Fibroblast of lung (primary cell): ENCODE measurements at regions not wholly inside any gene's neighbourhood (a gene's known extent, or its start where the extent isn't known, plus 50 kb on each side); places are given as distances from the start of the nearest gene placed in this dataset.

Experiments
- DNase-seq, 2 donors: peaks; one replicate each; pipeline versions ENCODE4 v3.0.0 to v3.0.0-alpha.2; 2010; ENCODE audit warnings: low read depth in 2 of 2
- H2AFZ ChIP-seq: 2 replicates; pipeline ENCODE4 v1.5.1; 2012; ENCODE audit warnings: low read length, control low read depth, inconsistent platforms
- H3K27ac ChIP-seq: 2 replicates; pipeline ENCODE4 v1.5.1; 2011; ENCODE audit warnings: low read length, control low read depth; ENCODE audit not compliant: insufficient read depth
- H3K27me3 ChIP-seq: 2 replicates; pipeline ENCODE4 v1.5.1; 2011; ENCODE audit warnings: mild to moderate bottlenecking, low read length; ENCODE audit not compliant: control insufficient read depth, insufficient read depth
- H3K36me3 ChIP-seq: 2 replicates; pipeline ENCODE4 v1.5.1; 2011; ENCODE audit warnings: low read length; ENCODE audit not compliant: control insufficient read depth, insufficient read depth
- H3K4me1 ChIP-seq: 2 replicates; pipeline ENCODE4 v1.5.1; 2011; ENCODE audit warnings: low read length; ENCODE audit not compliant: control insufficient read depth, insufficient read depth; ENCODE audit errors: extremely low read depth
- H3K4me2 ChIP-seq: 2 replicates; pipeline ENCODE4 v1.5.1; 2011; ENCODE audit warnings: low read length, control low read depth; ENCODE audit not compliant: insufficient read depth; ENCODE audit errors: extremely low read depth
- H3K4me3 ChIP-seq, 4 experiments: fragments of 200-600 bp in 1 of 4; sonication (generic) in 1 of 4; replicated peaks in 1 of 4; 2 replicates each; pipeline ENCODE4 v1.5.1; 2011 to 2016; ENCODE audit warnings: low read length in 4 of 4, low read depth in 3 of 4, mild to moderate bottlenecking in 3 of 4, control low read depth in 2 of 4, inconsistent platforms in 1 of 4, mixed read lengths in 1 of 4; ENCODE audit not compliant: insufficient read depth in 1 of 4; ENCODE audit errors: control extremely low read depth in 1 of 4
- H3K79me2 ChIP-seq: 2 replicates; pipeline ENCODE4 v1.5.1; 2012; ENCODE audit warnings: mild to moderate bottlenecking, low read length, inconsistent platforms; ENCODE audit not compliant: control insufficient read depth, insufficient read depth
- H3K9ac ChIP-seq: 2 replicates; pipeline ENCODE4 v1.5.1; 2011; ENCODE audit warnings: mild to moderate bottlenecking, low read length, control low read depth; ENCODE audit not compliant: insufficient read depth
- H3K9me3 ChIP-seq: 2 replicates; pipeline ENCODE4 v1.5.1; 2012; ENCODE audit warnings: low read depth, low read length; ENCODE audit not compliant: control insufficient read depth, insufficient read depth
- H4K20me1 ChIP-seq: 2 replicates; pipeline ENCODE4 v1.5.1; 2011; ENCODE audit warnings: low read length; ENCODE audit not compliant: control insufficient read depth, insufficient read depth; ENCODE audit errors: extremely low read depth
- EZH2 ChIP-seq: IDR thresholded peaks from 2 replicates; pipeline ENCODE4 v1.5.1; 2012; ENCODE audit warnings: low read length, control low read depth, mild to moderate bottlenecking; ENCODE audit errors: missing control alignments
- TF ChIP-seq, protein P1 (sequence below), 2 donors: IDR thresholded peaks in 1 of 2; conservative IDR thresholded peaks in 1 of 2; 1 replicate in 1 of 2; 2 replicates in 1 of 2; pipeline ENCODE4 v1.5.1; 2011 to 2012; ENCODE audit warnings: low read length in 2 of 2, control low read depth in 1 of 2, inconsistent platforms in 1 of 2, low read depth in 1 of 2, mild to moderate bottlenecking in 1 of 2

DNA sequence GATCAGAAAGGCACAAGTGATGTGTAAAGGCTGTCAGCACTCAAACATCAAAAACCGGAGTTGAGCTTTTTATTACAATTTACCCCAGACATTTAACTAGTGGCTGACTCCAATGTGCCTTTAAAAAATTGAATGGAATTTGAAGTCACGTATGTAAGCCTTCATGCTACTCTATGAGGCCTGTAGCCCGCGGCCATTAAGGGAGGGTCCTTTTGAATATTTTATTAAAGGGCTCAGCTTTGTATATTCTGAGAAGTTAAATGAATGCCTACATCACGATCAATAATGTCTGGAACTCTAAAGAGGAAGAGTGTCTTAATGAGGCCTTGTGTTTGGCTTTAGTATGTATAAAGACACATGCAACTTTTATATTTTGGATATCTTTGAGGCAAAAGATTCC lies 916.6 kb upstream of the CELF2 start:
- Histone ChIP-seq H2AFZ (no peak overlapping the region), H3K4me2 (no peak overlapping the region), H3K9ac (no peak overlapping the region), H3K9me3 (no peaks in the 10 kb centered on the region), H3K4me3 (no peak overlapping the region), H3K79me2 (no peaks in the 10 kb centered on the region), H3K27ac (no peak overlapping the region), H3K27me3 (no peaks in the 10 kb centered on the region), H3K4me1 (no peaks in the 10 kb centered on the region), H4K20me1 (no peaks in the 10 kb centered on the region), H3K36me3 (no peaks in the 10 kb centered on the region)
- TF ChIP-seq, protein P1, sequence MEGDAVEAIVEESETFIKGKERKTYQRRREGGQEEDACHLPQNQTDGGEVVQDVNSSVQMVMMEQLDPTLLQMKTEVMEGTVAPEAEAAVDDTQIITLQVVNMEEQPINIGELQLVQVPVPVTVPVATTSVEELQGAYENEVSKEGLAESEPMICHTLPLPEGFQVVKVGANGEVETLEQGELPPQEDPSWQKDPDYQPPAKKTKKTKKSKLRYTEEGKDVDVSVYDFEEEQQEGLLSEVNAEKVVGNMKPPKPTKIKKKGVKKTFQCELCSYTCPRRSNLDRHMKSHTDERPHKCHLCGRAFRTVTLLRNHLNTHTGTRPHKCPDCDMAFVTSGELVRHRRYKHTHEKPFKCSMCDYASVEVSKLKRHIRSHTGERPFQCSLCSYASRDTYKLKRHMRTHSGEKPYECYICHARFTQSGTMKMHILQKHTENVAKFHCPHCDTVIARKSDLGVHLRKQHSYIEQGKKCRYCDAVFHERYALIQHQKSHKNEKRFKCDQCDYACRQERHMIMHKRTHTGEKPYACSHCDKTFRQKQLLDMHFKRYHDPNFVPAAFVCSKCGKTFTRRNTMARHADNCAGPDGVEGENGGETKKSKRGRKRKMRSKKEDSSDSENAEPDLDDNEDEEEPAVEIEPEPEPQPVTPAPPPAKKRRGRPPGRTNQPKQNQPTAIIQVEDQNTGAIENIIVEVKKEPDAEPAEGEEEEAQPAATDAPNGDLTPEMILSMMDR (conservative IDR thresholded peaks at IDR 0.05 in 1 of 2, IDR thresholded peaks at IDR 0.05 in 1 of 2; ENCODE audit: low read depth in 1 of 2, low read length in 2 of 2), result no peak
- TF ChIP-seq EZH2, result no peak
- DNase-seq, result no peak

DNA sequence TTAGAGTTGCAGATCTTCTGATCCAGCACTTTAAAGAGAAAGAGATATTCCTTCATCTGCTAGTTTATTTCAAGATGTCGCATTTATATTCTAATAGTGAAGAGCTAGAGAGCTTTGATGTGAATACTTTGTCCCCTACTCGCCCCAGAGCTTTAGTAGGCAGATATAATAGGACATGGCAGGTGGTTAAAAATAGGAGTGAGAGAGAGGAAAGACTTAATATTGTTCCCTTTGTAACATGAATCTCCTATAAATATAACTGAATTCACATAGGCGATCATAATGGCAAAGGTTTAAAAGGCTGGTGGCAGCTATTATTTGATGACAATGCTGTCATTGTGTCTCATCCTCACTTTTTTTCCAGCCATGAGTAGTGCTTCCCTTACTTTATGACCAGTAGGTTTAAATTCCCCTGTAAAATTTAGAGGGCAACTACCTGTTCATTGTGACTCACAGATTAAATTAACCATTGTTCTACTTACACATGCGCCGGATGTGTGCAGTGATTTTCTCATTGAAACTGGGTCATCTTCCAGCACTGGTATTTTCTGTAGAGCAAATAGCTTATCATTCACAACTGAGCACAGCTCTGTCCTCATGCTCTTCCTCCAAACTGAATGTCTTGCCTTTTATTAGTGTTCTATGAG lies 906.7 kb upstream of the CELF2 start:
- Histone ChIP-seq H3K79me2 (no peaks in the 10 kb centered on the region), H3K4me3 (no peak overlapping the region), H4K20me1 (no peaks in the 10 kb centered on the region), H3K27me3 (no peaks in the 10 kb centered on the region), H2AFZ (no peak overlapping the region), H3K4me2 (no peak overlapping the region), H3K9ac (no peak overlapping the region), H3K36me3 (no peaks in the 10 kb centered on the region), H3K27ac (no peak overlapping the region), H3K4me1 (no peaks in the 10 kb centered on the region), H3K9me3 (no peaks in the 10 kb centered on the region)
- DNase-seq, result no peak
- no peak for TF ChIP-seq EZH2
- TF ChIP-seq, protein P1 (conservative IDR thresholded peaks at IDR 0.05 in 1 of 2, IDR thresholded peaks at IDR 0.05 in 1 of 2; ENCODE audit: low read depth in 1 of 2, low read length in 2 of 2), result no peak

DNA sequence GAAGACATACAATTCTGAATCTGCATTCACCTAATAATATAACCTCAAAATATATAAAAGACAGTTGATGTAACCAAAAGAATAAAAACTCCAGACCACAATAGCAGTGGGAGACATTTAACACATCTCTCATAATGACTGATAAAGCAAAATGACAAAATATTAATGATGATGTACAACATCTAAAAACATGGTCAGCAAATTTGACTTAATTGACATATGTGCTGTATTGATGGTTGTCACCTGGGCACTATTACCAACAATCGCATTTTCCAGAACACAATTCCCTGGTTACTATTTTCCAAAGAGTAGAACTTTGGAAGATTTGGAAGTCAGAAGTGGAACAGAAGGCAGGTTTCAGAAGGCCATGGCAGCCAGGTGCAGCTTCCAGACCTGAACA lies 899.5 kb upstream of the CELF2 start:
- Histone ChIP-seq H3K9me3 (no peaks in the 10 kb centered on the region), H2AFZ (no peak overlapping the region), H3K36me3 (no peaks in the 10 kb centered on the region), H4K20me1 (no peaks in the 10 kb centered on the region), H3K27me3 (no peaks in the 10 kb centered on the region), H3K79me2 (no peaks in the 10 kb centered on the region), H3K4me2 (no peak overlapping the region), H3K27ac (no peak overlapping the region), H3K4me3 (no peak overlapping the region), H3K4me1 (no peaks in the 10 kb centered on the region), H3K9ac (no peak overlapping the region)
- TF ChIP-seq, protein P1 (conservative IDR thresholded peaks at IDR 0.05 in 1 of 2, IDR thresholded peaks at IDR 0.05 in 1 of 2; ENCODE audit: low read depth in 1 of 2, low read length in 2 of 2), result no peak
- TF ChIP-seq EZH2, result no peak
- DNase-seq, result no peak
